Activated T-cell treated with anti-CD3 and anti-CD28 coated beads, Interleukin-2, amount 50 U/mL, for 72 hours (primary cell): ENCODE measurements at regions not wholly inside any gene's neighbourhood (a gene's known extent, or its start where the extent isn't known, plus 50 kb on each side); places are given as distances from the start of the nearest gene placed in this dataset.

Experiments used
- ATAC-seq, 2 donors: fragments of 150-1000 bp; cut with Tn5 transposase; replicated peaks in 1 of 2; 2 replicates each; pipeline ENCODE4 v1.10.0; 2021; ENCODE audit warnings: moderate library complexity in 2 of 2, mild to moderate bottlenecking in 1 of 2
- DNase-seq, 2 donors: peaks; one replicate each; pipeline ENCODE4 v3.0.0; 2021 to 2022; ENCODE audit warnings: mixed read lengths in 1 of 2
- H3K27ac Mint-ChIP-seq: one replicate; pipeline ENCODE4 v1.8.0; 2022; ENCODE audit warnings: mild to moderate bottlenecking, moderate library complexity, mixed read lengths
- H3K27me3 Mint-ChIP-seq: one replicate; pipeline ENCODE4 v1.8.0; 2022; ENCODE audit warnings: low read depth, mixed read lengths
- H3K36me3 Mint-ChIP-seq, 2 donors: one replicate each; pipeline ENCODE4 v1.8.0; 2022; ENCODE audit warnings: mixed read lengths in 2 of 2, mild to moderate bottlenecking in 1 of 2; ENCODE audit not compliant: insufficient read depth in 2 of 2
- H3K4me1 Mint-ChIP-seq: one replicate; pipeline ENCODE4 v1.8.0; 2022; ENCODE audit warnings: low read depth, mixed read lengths
- H3K4me3 Mint-ChIP-seq, 2 donors: one replicate each; pipeline ENCODE4 v1.8.0; 2022; ENCODE audit warnings: mild to moderate bottlenecking in 2 of 2, mixed read lengths in 2 of 2, moderate library complexity in 2 of 2
- H3K9me3 Mint-ChIP-seq, 2 donors: one replicate each; pipeline ENCODE4 v1.8.0; 2022; ENCODE audit warnings: mixed read lengths in 2 of 2

DNA sequence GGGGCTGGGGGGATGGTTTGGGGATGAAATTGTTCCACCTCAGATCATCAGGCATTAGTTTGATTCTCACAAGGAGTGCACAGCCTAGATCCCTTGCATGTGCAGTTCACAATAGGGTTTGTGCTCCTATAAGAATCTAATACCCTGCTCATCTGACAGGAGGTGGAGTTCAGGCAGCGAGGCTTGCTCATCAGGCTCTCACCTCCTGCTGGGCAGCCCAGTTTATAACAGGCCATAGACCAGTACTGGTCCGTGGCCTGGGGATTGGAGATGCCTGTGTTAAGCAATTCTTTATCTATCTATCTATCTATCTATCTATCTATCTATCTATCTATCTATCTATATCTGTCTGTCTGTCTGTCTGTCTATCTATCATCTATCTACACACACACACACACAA is 525.3 kb upstream of the DAB1 start:
- Mint-ChIP-seq H3K4me1 (no peaks in the 10 kb centered on the region), H3K4me3 (no peak overlapping the region), H3K36me3 (no peaks in the 10 kb centered on the region), H3K9me3 (peaks cover 0 to 5% of the 10 kb centered on the region in 2 donors), H3K27me3 (no peaks in the 10 kb centered on the region), H3K27ac (no peak overlapping the region)
- DNase-seq (no peak), ATAC-seq (no peak)

DNA sequence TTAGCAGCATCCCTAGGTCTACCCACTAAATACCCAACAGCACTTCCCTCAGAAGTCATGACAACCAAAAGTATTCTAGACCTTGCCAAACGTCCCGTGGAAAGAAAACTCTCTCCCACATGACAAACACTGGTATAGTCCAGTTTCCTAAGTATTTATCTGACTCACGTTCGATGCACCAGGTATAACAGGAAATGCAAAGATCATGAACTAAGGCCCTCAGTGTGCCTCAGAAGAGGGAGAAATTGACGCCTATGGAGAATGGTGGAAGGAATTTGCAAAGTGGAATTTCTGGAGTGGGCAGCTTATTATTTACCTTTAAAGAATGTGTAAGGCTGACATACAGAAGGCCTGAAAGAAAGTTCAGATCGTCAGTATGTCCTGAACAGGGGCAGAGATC is 523.6 kb upstream of the DAB1 start:
- peaks cover 0 to 3% of the 10 kb centered on the region in 2 donors for H3K9me3 Mint-ChIP-seq

DNA sequence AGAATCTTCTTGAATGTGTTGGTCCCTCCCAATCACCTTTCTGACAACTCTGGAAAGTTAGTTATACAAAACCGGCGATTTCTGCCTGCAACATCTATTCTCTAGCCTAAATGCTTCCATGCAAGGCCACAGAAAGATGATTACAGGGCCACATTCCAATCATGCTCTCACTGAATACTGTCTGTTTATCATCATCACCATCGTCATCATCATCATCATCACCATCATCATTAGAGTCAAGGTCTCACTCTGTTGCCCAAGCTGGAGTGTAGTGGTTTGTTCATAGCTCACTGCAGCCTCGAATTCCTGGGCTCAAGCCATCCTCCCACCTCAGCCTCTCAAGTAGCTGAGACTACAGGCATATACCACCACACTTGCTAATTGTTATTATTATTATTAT is 521.2 kb upstream of the DAB1 start:
- H3K27ac Mint-ChIP-seq: no peak overlapping the region
- DNase-seq (no peak), ATAC-seq (no peak)
- H3K4me3 Mint-ChIP-seq: no peak overlapping the region
- H3K27me3 Mint-ChIP-seq: no peaks in the 10 kb centered on the region
- no peaks in the 10 kb centered on the region for H3K4me1 Mint-ChIP-seq
- H3K36me3 Mint-ChIP-seq: no peaks in the 10 kb centered on the region
- peaks cover 0 to 3% of the 10 kb centered on the region in 2 donors for H3K9me3 Mint-ChIP-seq

More for the DNA sequence above, 523.6 kb upstream of the DAB1 start:
- H3K27me3 Mint-ChIP-seq: no peaks in the 10 kb centered on the region
- no peaks in the 10 kb centered on the region for H3K4me1 Mint-ChIP-seq
- H3K4me3 Mint-ChIP-seq: no peak overlapping the region
- no peaks in the 10 kb centered on the region for H3K36me3 Mint-ChIP-seq
- no peak overlapping the region for H3K27ac Mint-ChIP-seq
- DNase-seq (no peak), ATAC-seq (no peak)

DNA sequence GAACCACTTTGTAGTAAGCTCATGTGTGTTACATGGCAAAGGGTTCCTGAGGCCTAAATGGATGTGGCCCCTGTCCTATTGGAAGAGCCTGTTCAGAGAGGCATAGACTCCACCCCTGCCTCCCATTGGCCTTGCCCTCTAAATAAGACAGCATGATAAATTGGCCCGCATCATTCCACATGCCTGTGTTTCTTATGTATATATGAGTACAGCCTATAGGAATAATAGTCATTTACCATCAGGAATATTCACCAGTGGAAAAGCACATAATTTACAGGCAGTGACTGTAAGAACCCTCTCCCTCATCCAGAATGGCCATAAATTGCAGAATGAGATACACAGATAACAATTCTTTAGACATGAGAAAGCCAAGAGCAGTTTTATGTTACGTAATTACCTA is 519.5 kb upstream of the DAB1 start:
- no peaks in the 10 kb centered on the region for H3K27me3 Mint-ChIP-seq
- H3K36me3 Mint-ChIP-seq: no peaks in the 10 kb centered on the region
- ATAC-seq (no peak), DNase-seq (no peak)
- no peak overlapping the region for H3K4me3 Mint-ChIP-seq
- no peak overlapping the region for H3K27ac Mint-ChIP-seq
- peaks cover 2 to 5% of the 10 kb centered on the region in 2 donors for H3K9me3 Mint-ChIP-seq
- H3K4me1 Mint-ChIP-seq: no peaks in the 10 kb centered on the region

DNA sequence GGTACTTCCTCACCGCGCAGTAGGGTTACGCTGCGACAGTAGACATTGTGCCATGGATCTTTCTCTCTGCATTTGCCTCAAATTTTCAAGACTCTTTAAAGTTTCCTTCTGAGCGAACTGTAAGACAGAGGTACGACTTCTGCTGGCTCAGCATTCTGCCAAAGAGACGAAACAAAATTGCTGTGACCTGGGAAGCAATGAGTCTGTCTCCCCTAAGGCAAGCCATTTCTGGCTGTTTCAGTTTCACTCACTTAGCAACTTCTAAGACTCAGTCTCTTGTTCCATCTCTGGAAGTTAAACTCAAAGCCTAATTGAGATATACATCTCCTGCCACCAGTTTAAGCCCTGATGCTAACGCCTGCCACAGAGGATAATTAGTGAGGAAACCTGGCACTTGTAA is 510.9 kb upstream of the DAB1 start:
- H3K9me3 Mint-ChIP-seq: peaks cover 3 to 9% of the 10 kb centered on the region in 2 donors
- no peak for DNase-seq
- peaks cover 5% of the 10 kb centered on the region for H3K27me3 Mint-ChIP-seq
- no peak overlapping the region for H3K4me3 Mint-ChIP-seq
- H3K36me3 Mint-ChIP-seq: no peaks in the 10 kb centered on the region
- no peak for ATAC-seq
- no peaks in the 10 kb centered on the region for H3K4me1 Mint-ChIP-seq
- H3K27ac Mint-ChIP-seq: no peak overlapping the region

DNA sequence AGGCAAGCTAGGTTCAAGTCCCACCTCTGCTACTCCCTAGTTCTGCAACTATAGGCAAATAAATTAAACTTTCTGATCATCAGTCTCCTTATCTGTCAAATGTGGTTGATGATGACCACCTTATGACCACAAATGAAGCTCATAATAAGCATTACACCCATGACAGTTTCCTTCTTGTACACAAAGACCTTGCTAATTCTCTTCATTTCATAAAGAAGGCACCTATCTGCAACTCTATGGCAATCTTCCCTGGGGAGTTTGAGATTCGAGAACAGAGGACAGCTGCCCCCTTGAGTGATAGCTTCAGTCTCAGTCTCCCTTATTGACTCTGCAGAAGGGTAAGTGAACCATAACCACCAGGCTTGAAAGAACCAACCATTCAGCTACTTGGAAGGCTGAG is 503.1 kb upstream of the DAB1 start:
- Mint-ChIP-seq H3K9me3 (peaks cover 0 to 1% of the 10 kb centered on the region in 2 donors), H3K27me3 (no peaks in the 10 kb centered on the region), H3K4me3 (no peak overlapping the region), H3K36me3 (no peaks in the 10 kb centered on the region), H3K4me1 (no peaks in the 10 kb centered on the region), H3K27ac (no peak overlapping the region)
- DNase-seq: no peak
- ATAC-seq: no peak

DNA sequence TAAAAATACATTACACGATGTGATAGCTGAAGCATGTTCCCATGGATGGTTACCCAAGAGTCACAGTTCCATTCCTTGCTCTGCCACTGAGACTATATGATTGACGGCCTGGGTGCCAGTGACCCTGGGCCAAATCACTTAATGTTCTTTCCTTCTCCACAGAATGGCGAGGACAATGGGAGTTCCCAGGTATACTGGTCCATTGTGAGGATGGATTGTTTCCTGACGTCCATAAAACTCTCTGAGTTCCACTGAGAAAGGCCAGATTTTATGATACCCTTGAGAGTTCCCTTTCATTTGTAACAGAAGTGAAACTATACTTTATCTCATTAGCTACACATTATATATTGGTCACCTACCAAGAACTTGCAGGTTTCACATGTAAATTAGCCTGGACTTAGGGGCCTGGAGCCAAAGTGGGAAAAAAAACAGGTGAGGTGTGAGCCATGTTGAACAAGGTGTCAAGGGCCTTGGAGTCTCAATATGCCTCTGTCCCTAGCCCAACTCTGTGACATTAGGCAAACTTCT is 502.2 kb upstream of the DAB1 start:
- no peak overlapping the region for H3K4me3 Mint-ChIP-seq
- no peak for ATAC-seq
- H3K27me3 Mint-ChIP-seq: no peaks in the 10 kb centered on the region

DNA sequence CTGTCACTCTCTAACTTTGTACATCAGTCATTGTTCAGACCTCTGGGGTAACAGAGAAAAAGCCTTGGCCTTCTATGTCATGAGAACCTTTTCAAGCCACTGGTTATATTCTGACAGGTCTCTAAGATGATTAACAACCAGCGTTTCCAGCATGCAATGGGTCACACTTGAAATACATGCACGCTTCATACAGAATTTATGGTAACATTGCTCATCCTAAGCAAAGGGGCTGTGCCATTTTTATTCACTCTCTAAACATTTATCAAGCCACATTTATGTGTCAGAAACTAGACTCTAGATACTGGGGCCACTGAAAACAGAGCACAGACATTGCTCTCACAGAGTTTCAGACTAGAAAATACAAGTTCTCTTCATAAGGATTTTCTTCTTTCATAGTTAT is 501.4 kb upstream of the DAB1 start:
- no peak overlapping the region for H3K4me3 Mint-ChIP-seq
- H3K27me3 Mint-ChIP-seq: no peaks in the 10 kb centered on the region
- no peak overlapping the region for H3K27ac Mint-ChIP-seq
- no peak for DNase-seq
- H3K9me3 Mint-ChIP-seq: no peaks in the 10 kb centered on the region
- H3K36me3 Mint-ChIP-seq: no peaks in the 10 kb centered on the region
- no peak for ATAC-seq
- H3K4me1 Mint-ChIP-seq: no peaks in the 10 kb centered on the region

More for the DNA sequence above, 502.2 kb upstream of the DAB1 start:
- Mint-ChIP-seq H3K27ac (no peak overlapping the region), H3K36me3 (no peaks in the 10 kb centered on the region), H3K9me3 (no peaks in the 10 kb centered on the region), H3K4me1 (no peaks in the 10 kb centered on the region)
- DNase-seq: no peak

DNA sequence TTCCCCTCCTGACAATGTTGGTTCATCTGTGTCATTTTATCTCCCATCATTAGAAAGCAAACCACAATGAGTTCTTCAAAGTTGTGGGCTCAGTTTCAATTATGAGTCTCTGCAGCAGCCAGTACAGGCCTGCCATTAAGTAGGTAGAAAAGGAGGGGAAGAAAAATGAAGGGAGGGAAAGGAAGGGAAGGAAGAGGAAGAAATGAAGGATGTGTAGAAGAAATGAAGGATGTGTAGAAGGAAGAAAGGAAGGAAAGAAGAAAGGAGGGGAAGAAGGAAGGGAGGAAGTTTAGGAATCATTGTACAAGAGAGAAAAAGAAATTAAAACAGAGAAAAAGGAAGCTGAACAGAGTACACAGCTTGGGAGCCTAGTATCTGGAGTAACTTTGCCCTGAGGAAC is 498.3 kb upstream of the DAB1 start:
- Mint-ChIP-seq H3K9me3 (no peaks in the 10 kb centered on the region), H3K27me3 (no peaks in the 10 kb centered on the region), H3K4me1 (no peaks in the 10 kb centered on the region), H3K27ac (no peak overlapping the region), H3K36me3 (no peaks in the 10 kb centered on the region), H3K4me3 (no peak overlapping the region)
- DNase-seq (no peak), ATAC-seq (no peak)

DNA sequence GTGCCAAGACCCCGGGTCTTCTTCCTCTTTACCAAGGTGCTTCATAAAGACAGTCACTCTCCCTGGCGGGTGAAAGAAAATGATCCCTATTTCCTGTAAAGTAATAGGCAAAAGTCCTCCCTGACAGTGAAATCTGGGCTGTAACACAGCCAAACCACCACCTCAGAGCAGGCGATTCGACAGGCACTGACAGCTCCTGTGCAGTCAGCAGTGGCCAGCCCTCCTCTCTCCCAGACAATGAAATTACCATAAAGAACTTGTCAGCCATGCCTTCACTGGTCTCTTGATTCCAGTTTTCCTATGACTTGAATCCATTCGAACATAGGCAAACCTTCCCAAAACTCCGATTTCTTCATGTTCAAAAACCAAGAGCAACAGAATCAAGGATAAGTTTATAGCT is 492.2 kb upstream of the DAB1 start:
- DNase-seq: no peak
- ATAC-seq: no peak
- H3K4me3 Mint-ChIP-seq: no peak overlapping the region
- H3K27me3 Mint-ChIP-seq: no peaks in the 10 kb centered on the region
- H3K9me3 Mint-ChIP-seq: peaks cover 0 to 2% of the 10 kb centered on the region in 2 donors
- no peaks in the 10 kb centered on the region for H3K4me1 Mint-ChIP-seq
- no peak overlapping the region for H3K27ac Mint-ChIP-seq
- H3K36me3 Mint-ChIP-seq: no peaks in the 10 kb centered on the region

DNA sequence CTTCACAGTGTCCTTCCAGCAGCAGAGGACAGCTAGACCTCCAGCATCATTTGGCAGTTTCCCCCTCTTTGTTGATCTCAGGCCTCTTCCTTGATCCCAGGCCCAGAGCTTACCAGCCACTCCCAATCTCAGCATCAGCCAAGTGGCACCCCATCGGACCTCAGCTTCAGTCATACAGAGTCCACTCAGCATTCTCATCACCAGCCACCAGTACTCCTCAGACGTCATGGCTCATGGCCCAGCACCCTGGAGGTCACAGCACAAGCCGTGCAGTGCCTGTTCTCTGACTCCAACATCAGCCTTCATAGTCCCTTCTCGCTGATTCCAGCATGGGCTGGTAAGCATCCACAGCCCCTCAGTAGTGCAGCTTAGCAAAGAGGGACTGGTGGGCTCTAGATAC is 487.6 kb upstream of the DAB1 start:
- H3K27me3 Mint-ChIP-seq: no peaks in the 10 kb centered on the region
- H3K36me3 Mint-ChIP-seq: peaks cover 0 to 2% of the 10 kb centered on the region in 2 donors
- DNase-seq (no peak), ATAC-seq (no peak)
- no peaks in the 10 kb centered on the region for H3K4me1 Mint-ChIP-seq
- H3K9me3 Mint-ChIP-seq: peaks cover 0 to 2% of the 10 kb centered on the region in 2 donors
- H3K27ac Mint-ChIP-seq: no peak overlapping the region
- no peak overlapping the region for H3K4me3 Mint-ChIP-seq

DNA sequence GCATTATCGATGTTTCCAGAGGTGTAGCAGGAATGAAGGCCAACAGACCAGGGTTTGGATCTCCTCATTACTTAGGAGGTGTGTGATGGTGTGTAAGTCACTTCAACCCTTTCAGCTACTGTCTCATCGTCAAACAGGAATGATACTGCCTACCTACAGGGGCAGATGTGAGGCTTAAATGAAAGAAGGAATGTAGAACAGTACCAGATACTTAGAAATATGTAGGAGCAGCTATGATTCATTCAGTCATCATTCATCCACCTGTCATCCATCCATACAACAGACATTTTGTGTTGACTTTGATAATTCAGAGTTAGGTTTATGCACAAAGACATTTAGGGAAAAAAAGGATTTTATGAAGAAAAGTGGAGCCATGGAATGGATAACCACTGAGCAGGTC is 486.9 kb upstream of the DAB1 start:
- peaks cover 0 to 2% of the 10 kb centered on the region in 2 donors for H3K9me3 Mint-ChIP-seq
- H3K27me3 Mint-ChIP-seq: no peaks in the 10 kb centered on the region
- DNase-seq (no peak), ATAC-seq (no peak)
- no peaks in the 10 kb centered on the region for H3K4me1 Mint-ChIP-seq
- no peak overlapping the region for H3K4me3 Mint-ChIP-seq
- H3K36me3 Mint-ChIP-seq: peaks cover 0 to 2% of the 10 kb centered on the region in 2 donors
- H3K27ac Mint-ChIP-seq: no peak overlapping the region

DNA sequence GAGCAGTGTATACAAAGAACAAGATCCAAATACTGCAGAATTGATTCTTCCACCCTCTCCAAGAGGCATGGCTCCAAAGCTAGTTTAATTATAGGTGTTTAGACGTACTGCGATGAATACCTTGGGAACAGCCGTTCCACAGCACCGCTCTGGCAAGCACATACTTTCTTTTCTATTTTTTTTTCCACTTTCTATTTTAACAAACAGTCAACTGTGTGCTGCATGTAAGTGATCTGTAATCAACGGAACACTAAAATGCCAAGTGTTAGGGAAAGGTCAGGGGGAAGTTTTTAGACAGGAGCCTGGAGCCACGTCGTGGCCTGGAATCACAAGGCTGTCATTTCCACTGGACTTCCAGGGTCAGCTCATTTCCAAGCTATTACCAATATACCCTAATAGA is 486.4 kb upstream of the DAB1 start:
- Mint-ChIP-seq H3K9me3 (peaks cover 0 to 2% of the 10 kb centered on the region in 2 donors), H3K4me1 (no peaks in the 10 kb centered on the region), H3K27ac (no peak overlapping the region), H3K27me3 (no peaks in the 10 kb centered on the region), H3K36me3 (peaks cover 0 to 2% of the 10 kb centered on the region in 2 donors), H3K4me3 (no peak overlapping the region)
- no peak for DNase-seq
- no peak for ATAC-seq

DNA sequence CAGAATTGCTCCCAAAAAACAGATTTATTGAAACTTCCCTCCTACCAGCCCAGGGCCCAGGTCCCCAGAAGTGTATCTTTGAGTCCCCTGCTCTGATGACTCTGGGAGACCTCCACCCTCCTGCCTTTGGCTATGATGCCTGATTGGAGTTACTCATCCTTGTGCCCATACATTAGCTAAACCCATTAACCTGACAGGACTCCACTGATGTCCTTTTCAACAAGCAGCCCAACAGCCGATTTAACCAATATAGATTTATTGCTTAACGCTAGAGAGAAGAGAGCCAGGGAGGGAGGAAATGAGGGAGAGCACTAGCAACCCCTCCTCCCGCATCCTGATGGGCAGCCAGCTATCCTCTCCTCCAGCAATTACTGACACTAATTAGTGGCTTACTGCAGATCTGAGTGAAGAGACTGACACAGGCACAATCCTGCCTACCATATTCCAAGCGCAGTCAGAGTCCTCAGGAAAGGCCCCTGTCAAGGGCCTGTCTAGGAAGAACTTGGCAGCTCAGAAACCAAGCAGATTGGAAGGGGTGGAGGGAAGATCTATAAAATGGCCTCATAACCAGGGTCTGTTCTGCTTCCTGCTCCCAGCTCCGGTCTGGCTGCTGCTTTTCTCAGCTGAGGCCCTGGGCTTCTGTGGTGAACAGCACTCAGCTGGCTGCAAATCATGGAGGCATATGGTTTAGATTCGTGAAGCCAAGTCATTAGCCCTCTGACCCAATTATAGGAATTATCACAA is 484.5 kb upstream of the DAB1 start:
- Mint-ChIP-seq H3K27ac (no peak overlapping the region), H3K36me3 (peaks cover 0 to 2% of the 10 kb centered on the region in 2 donors), H3K9me3 (no peaks in the 10 kb centered on the region), H3K27me3 (no peaks in the 10 kb centered on the region), H3K4me1 (no peaks in the 10 kb centered on the region), H3K4me3 (no peak overlapping the region)
- no peak for ATAC-seq
- DNase-seq: no peak
